ENCODE measurements at regions not wholly inside any gene's neighbourhood (a gene's known extent, or its start where the extent isn't known, plus 50 kb on each side); places are given as distances from the start of the nearest gene placed in this dataset.
"Not testable (repeated sequence)": the region's sequence is repeated elsewhere in the genome, so short reads cannot be mapped to it uniquely, and the experiment has no call there.

DNA sequence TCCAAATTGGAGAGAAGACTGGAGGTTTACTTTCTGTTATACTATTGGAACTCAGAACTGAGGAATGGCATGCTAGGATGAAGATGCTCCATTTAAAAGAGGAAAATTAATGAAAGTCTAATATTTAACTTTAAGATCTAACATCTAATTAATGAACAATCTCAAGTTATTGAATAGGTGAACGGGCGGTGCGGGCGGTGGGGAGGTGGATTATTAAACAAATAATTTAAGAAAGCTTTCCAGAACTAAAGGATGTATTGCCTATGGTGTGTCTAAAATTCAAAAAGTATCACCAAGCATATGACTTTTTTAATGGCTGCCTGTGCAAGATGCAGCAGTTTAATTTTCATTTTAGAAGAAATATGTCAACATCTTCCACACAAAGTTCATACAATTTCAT, 1747.1 kb upstream of the SEL1L start:
- no peak for DNase-seq

DNA sequence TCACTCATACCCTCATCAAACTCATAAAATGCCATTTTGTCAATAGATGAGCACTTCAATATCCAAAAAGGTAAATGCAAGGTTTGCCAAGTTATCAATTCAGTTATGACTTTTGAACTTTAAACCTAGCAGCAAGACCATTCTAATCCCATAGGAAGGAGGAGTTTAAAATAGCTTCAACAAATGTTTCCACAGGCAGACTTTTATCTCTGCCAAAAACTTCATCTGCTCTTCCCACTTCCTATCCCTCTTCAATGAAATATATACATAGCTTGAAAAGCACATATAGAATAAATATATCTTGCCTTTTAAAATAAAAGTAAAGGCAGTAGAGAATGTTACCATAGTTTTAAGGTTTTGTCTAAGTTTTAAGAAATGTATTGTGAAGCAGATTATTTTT, 1749.1 kb upstream of the SEL1L start:
- DNase-seq = no peak

- no peak for DNase-seq
Measured at GRCh38 chr14:83287300-83287699, 1753.6 kb upstream of the SEL1L start.

DNA sequence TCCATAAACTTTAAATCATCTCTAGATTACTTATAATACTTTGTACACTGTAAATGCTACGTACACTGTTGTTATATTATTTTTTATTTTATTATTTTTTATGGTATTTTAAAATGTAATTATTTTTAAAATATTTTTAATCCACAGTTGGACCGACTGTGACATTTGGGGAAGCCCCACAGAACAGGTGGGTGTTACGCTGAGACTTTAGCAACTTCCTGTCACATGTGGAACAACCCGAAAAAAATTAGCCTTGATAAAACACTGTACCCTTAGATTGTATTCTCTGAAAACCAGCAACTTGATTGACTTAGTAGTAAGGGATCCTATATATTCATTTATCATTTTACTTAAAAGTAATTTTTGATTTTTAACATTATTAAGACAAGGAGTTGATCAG, 1755.7 kb upstream of the SEL1L start:
- DNase-seq = no peak

DNA sequence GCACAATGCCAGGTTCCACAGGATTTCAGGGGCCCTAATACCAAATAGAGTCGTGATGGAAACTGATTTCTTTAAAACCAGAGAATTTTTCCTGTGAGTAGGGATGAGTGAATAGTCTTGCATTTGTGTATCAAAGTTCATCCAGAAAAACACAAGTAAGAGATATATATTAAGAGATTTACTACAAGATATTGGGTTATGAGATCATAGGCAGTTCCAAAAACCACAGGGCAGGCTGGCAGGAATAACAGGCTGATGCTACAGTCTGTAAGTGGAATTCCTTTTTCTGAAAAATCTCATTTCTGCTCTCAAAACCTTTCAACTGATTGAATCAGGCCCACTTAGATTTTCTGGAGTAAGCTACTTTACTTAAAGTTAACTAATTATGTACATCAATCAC, 1756.2 kb upstream of the SEL1L start:
- DNase-seq = no peak

- DNase-seq = no peak
Measured at GRCh38 chr14:83290447-83290846, 1756.8 kb upstream of the SEL1L start.

DNA sequence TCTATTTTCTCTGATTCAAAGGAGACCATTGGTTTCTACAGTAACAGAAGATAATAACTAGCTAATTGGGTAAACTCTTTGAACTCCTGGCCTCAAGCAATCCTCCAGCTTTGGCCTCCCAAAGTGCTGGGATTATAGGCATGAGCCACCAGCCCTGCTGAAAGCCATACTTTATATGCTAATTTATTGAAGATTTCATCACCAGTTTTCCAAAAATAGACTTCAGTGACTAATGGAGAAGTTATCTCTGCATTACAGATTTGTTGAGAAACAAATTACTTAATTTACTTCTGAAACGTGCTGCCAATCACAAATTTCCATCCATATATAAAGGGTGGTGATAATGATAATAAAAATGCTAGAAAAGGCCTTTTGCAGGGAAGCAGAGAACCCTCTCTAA, 1758.1 kb upstream of the SEL1L start:
- no peak for DNase-seq

DNA sequence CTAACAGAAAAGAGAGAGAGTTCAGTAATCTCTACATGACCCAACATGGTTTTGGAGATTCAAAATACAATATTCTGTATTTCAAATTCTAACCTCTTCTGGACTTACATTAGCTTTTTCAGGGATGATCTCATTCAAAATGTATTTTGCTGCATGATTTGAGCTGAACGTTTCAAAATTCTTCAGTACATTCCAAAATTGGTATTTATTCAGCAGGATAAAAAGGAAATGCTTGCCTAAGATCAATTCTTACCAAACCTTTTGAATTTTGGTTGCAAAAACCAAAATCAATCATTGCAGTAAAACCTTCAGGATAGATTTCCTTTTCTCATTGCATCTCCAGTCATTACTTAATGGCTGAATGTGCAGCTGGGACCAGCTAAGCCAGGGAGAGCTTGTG, 1761.3 kb upstream of the SEL1L start:
- no peak for DNase-seq

- no peak for DNase-seq
Measured at GRCh38 chr14:83297361-83297760, 1763.7 kb upstream of the SEL1L start.

- not testable (repeated sequence) for DNase-seq
Measured at GRCh38 chr14:83298016-83298415, 1764.4 kb upstream of the SEL1L start.

DNA sequence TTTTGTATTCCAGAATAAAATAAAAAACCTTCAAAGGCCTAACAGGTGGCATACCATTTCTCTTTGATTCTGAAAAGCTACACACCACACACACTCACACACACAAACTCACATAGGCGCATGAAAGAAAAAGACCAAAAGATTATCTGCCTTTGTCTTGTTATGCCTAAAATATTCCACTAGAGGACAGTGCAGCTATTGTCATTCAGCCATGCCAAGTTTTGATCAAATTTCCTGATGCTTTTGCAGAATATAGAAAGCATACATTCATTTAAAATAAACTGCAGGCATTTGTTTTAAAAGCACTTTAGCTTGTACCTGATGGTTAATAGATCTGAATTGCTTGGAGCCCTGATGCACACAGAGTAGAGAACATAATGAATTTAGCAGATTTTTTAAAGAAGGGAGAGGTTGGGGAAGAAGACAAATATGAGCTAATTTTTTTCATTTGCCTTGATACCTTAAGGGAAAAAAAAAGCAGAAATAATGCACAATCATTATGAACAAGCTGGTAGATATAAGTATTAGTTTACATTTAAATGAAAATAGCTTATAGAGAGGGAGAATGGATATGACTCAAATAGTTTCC, 1766.9 kb upstream of the SEL1L start:
- no peak for DNase-seq

- no peak for DNase-seq
Measured at GRCh38 chr14:83301791-83302190, 1768.1 kb upstream of the SEL1L start.

DNA sequence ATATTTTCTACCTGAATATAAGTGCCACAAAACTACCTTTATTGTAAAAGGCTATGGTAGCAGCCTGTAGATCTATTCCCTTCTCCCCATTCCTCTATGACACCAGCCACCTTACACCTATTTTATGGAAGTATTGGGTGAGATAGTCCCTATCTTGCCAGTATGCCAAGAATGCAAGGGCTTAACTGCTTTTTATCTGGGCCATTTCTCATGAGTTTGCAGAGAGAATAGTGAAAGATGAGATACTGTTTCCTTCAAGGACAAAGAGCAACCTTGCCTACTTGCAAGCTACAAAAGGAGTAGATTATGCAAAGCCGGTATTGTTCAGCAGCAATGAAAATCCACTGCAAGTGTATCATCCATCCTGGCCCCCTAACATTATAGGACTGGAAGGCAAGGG, 1775.6 kb upstream of the SEL1L start:
- no peak for DNase-seq

- no peak for DNase-seq
Measured at GRCh38 chr14:83309833-83310232, 1776.2 kb upstream of the SEL1L start.

- DNase-seq = no peak
Measured at GRCh38 chr14:83312511-83312910, 1778.9 kb upstream of the SEL1L start.

DNA sequence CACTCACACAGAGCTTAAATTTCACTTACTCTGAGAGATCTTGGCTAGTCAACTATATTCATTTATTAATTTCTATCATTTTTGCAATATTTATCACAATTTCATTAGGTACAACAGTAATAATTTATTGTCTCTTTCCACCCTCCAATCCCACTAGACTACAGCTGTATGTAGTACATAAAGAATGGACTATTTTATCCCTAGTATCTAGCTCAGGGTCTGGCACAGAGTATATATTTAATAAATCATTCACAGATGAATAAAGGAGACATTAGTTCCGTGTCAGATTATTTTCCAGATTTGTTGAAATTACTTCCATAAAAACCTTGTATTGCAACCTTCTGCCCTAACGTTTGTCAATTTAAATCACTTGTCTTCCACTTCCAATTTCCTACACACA, 1781.1 kb upstream of the SEL1L start:
- no peak for DNase-seq

- DNase-seq = no peak
Measured at GRCh38 chr14:83316356-83316755, 1782.7 kb upstream of the SEL1L start.

DNA sequence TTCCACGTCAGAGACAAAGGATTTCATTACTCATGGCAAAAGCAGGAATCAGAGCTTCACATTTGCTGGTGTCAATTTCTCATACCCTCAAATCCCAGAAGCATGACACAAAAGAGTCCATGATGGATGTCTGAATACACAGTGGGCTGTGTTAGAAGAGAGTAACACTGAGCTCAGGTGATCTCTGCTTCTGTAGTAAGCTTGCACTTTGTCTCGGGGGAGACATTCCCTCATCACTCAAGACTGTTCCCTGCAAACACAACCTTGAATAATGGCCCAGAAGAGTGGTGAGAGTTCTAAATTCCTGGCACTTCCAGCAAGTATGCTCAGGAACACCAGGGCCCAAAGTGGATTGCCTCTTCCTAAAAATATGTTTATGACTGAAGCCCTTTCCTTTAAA, 1787.2 kb upstream of the SEL1L start:
- DNase-seq = no peak

- DNase-seq = no peak
Measured at GRCh38 chr14:83331513-83331912, 1797.9 kb upstream of the SEL1L start.

DNA sequence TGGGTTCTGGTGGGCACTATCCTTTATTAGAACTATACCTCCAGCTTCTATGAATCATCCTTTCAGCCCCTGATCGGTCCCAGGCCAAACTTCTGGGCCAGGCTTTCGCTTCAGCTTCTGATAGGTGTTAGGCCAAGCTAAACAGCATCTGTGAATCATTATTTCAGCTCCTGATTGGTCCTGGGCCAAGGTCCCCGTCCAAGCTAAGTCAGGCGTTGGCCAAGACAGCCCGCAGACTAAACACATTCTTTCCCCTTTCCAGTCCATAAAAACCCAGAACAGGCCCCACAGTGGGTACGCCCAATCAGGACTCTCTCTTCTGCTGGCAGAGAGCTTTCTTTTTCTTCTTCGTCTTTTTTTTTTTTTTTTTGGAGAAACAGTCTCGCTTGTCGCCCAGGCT, 1808.9 kb upstream of the SEL1L start:
- no peak for DNase-seq

- no peak for DNase-seq
Measured at GRCh38 chr14:83347874-83348273, 1814.2 kb upstream of the SEL1L start.

- no peak for DNase-seq
Measured at GRCh38 chr14:83355609-83356008, 1822.0 kb upstream of the SEL1L start.

DNA sequence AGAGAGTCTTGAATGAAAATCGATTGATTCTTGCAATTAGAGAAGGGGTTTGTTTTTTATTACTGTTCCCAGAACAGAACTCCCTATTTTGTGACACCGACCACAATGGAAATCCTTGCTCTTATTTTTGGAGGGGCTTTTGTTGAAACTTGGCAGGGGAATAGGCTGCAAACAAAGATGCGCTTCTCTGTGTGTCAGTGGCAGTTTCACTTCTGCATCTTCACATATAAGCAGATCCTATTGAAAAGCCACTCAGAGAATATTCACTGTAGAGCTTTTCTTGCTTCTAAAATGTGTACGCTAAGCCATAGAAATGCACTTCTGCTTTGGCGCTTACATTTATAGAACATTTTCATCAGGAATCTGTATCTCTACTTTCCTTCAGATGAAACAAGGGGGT, 1822.4 kb upstream of the SEL1L start:
- DNase-seq = no peak

DNA sequence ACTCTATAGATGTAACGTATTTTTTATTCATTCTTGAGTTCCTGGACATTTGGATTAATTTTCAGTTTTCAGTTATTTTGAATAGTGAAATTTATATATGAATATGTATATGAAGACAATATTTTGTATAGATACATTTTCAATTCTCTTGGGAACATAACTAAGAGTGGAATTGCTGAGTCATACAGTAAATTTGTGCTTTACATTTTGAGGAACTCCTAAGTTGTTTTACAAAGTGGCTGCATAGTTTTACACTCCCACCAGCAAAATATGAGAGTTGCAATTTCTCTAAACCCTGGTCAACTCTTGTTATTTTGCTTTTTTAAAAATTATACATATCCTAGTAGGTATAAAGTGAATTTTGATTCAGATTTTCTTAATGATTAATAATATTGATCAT, 1838.6 kb upstream of the SEL1L start:
- no peak for DNase-seq

DNA sequence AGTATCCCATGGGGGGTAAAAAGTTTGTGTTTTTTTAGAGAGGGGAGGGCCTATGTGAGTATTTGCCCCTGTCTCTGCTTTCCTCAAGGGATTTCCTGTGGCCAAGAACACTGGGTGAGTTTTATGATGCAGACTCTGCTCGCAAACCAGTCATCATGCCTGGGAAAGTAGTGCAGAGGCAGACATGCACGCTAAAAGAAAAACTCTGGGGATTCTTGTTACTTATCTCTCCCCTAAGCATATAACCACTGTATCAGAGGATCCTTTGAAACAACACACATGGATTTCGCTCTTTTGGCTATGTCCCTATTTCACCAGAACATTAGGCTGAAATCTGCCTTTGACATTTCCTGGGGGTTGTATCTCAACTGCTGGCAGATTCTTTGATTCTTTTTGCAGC, 1845.8 kb upstream of the SEL1L start:
- no peak for DNase-seq

- no peak for DNase-seq
Measured at GRCh38 chr14:83384253-83384652, 1850.6 kb upstream of the SEL1L start.

Data from activated CD4-positive, alpha-beta T cell treated with anti-CD3 and anti-CD28 coated beads, Interleukin-2, amount 50 U/mL, for 4 hours (primary cell).